ENCODE measurements at regions not wholly inside any gene's neighbourhood (a gene's known extent, or its start where the extent isn't known, plus 50 kb on each side); places are given as distances from the start of the nearest gene placed in this dataset.

GRCh38 chr5:16013334-16014065 is 166.1 kb downstream of the MARCHF11 start:
- Histone ChIP-seq H3K27ac (no peak overlapping the region), H3K4me3 (no peak overlapping the region), H3K4me1 (replicated peaks in 1 of 2) (peaks cover 0 to 6% of the 10 kb centered on the region in 2 donors)
- peak in 5 of 8 experiments; percentile 44 to 93 (median 48) for ATAC-seq (replicated peaks in 6 of 8)
- 6 to 90% (median 33%) methylated on average over 1 to 3 of the region's 3 CpGs; no CpG with 5 or more reads in 3 of the 10 experiments for WGBS, 10 experiments
- in situ Hi-C loops (cut with MboI; ENCODE audit: low pct_unique_long_range_greater_than_20kb in 2 of 9, low sequenced_read_pairs in 9 of 9, unreplicated experiment in 9 of 9): no loop called here

GRCh38 chr5:16009256-16009655 is 170.3 kb downstream of the MARCHF11 start:
- H3K4me3 ChIP-seq: no peak overlapping the region
- ATAC-seq (replicated peaks in 6 of 8): no peak
- no peak overlapping the region for H3K27ac ChIP-seq
- in situ Hi-C loops (cut with MboI; ENCODE audit: low pct_unique_long_range_greater_than_20kb in 2 of 9, low sequenced_read_pairs in 9 of 9, unreplicated experiment in 9 of 9): no loop called here
- no peaks in the 10 kb centered on the region for H3K4me1 ChIP-seq (replicated peaks in 1 of 2)

GRCh38 chr5:16007750-16008415 is 171.7 kb downstream of the MARCHF11 start:
- in situ Hi-C loops (cut with MboI; ENCODE audit: low pct_unique_long_range_greater_than_20kb in 2 of 9, low sequenced_read_pairs in 9 of 9, unreplicated experiment in 9 of 9): no loop called here
- 0 to 95% (median 73%) methylated on average over 1 to 2 of the region's 2 CpGs; no CpG with 5 or more reads in 6 of the 10 experiments for WGBS, 10 experiments
- H3K4me3 ChIP-seq: no peak overlapping the region
- no peak overlapping the region for H3K27ac ChIP-seq
- no peaks in the 10 kb centered on the region for H3K4me1 ChIP-seq (replicated peaks in 1 of 2)
- no peak for ATAC-seq (replicated peaks in 6 of 8)

GRCh38 chr5:16005225-16005624 is 174.4 kb downstream of the MARCHF11 start:
- Histone ChIP-seq H3K4me1 (replicated peaks in 1 of 2) (no peaks in the 10 kb centered on the region), H3K27ac (no peak overlapping the region), H3K4me3 (no peak overlapping the region)
- no peak for ATAC-seq (replicated peaks in 6 of 8)
- in situ Hi-C loops (cut with MboI; ENCODE audit: low pct_unique_long_range_greater_than_20kb in 2 of 9, low sequenced_read_pairs in 9 of 9, unreplicated experiment in 9 of 9): no loop called here

GRCh38 chr5:16000056-16000455 is 179.5 kb downstream of the MARCHF11 start:
- Histone ChIP-seq H3K4me3 (no peak overlapping the region), H3K27ac (no peak overlapping the region), H3K4me1 (replicated peaks in 1 of 2) (peaks cover 0 to 18% of the 10 kb centered on the region in 2 donors)
- in situ Hi-C loops (cut with MboI; ENCODE audit: low pct_unique_long_range_greater_than_20kb in 2 of 9, low sequenced_read_pairs in 9 of 9, unreplicated experiment in 9 of 9): no loop called here
- WGBS, 10 experiments: 39 to 100% (median 79%) methylated on average over 1 to 2 of the region's 2 CpGs
- ATAC-seq (replicated peaks in 6 of 8): no peak

GRCh38 chr5:15995341-15996052 is 184.1 kb downstream of the MARCHF11 start:
- in situ Hi-C loops (cut with MboI; ENCODE audit: low pct_unique_long_range_greater_than_20kb in 2 of 9, low sequenced_read_pairs in 9 of 9, unreplicated experiment in 9 of 9): loop anchor here in 2 of 9 experiments (25.0 kb wide), 2 partner anchors 533 to 883 kb away; no protein-coding TSS in a partner anchor
- Histone ChIP-seq H3K4me3 (no peak overlapping the region), H3K4me1 (replicated peaks in 1 of 2) (peaks cover 0 to 32% of the 10 kb centered on the region in 2 donors), H3K27ac (no peak overlapping the region)
- 63 to 100% (median 80%) methylated on average over 1 to 2 of the region's 2 CpGs; no CpG with 5 or more reads in 5 of the 10 experiments for WGBS, 10 experiments
- peak in 4 of 8 experiments; percentile 52 to 80 (median 66) for ATAC-seq (replicated peaks in 6 of 8)

- Histone ChIP-seq H3K4me1 (replicated peaks in 1 of 2) (peaks cover 0 to 26% of the 10 kb centered on the region in 2 donors), H3K4me3 (no peak overlapping the region), H3K27ac (no peak overlapping the region)
- peak in 5 of 8 experiments; percentile 21 to 75 (median 47) for ATAC-seq (replicated peaks in 6 of 8)
- in situ Hi-C loops (cut with MboI; ENCODE audit: low pct_unique_long_range_greater_than_20kb in 2 of 9, low sequenced_read_pairs in 9 of 9, unreplicated experiment in 9 of 9): loop anchor here in 2 of 9 experiments (25.0 kb wide), 2 partner anchors 532 to 882 kb away; no protein-coding TSS in a partner anchor
Observed at GRCh38 chr5:15993919-15994318, 185.7 kb downstream of the MARCHF11 start.

- no peak overlapping the region for H3K27ac ChIP-seq
- no peak overlapping the region for H3K4me3 ChIP-seq
- in situ Hi-C loops (cut with MboI; ENCODE audit: low pct_unique_long_range_greater_than_20kb in 2 of 9, low sequenced_read_pairs in 9 of 9, unreplicated experiment in 9 of 9): loop anchor here in 2 of 9 experiments (25.0 kb wide), 2 partner anchors 531 to 881 kb away; no protein-coding TSS in a partner anchor
- peak in 1 of 8 experiments; percentile 56 for ATAC-seq (replicated peaks in 6 of 8)
- peaks cover 0 to 26% of the 10 kb centered on the region in 2 donors for H3K4me1 ChIP-seq (replicated peaks in 1 of 2)
- WGBS, 10 experiments: 33 to 100% (median 97%) methylated on average over 1 to 2 of the region's 2 CpGs; no CpG with 5 or more reads in 4 of the 10 experiments
Observed at GRCh38 chr5:15993334-15993733, 186.3 kb downstream of the MARCHF11 start.

- H3K27ac ChIP-seq: no peak overlapping the region
- in situ Hi-C loops (cut with MboI; ENCODE audit: low pct_unique_long_range_greater_than_20kb in 2 of 9, low sequenced_read_pairs in 9 of 9, unreplicated experiment in 9 of 9): loop anchor here in 2 of 9 experiments (25.0 kb wide), 2 partner anchors 531 to 881 kb away; no protein-coding TSS in a partner anchor
- ATAC-seq (replicated peaks in 6 of 8): no peak
- no peak overlapping the region for H3K4me3 ChIP-seq
- H3K4me1 ChIP-seq (replicated peaks in 1 of 2): peaks cover 0 to 26% of the 10 kb centered on the region in 2 donors
- WGBS, 10 experiments: 33 to 100% (median 84%) methylated on average over 1 to 2 of the region's 2 CpGs; no CpG with 5 or more reads in 3 of the 10 experiments
Observed at GRCh38 chr5:15992918-15993317, 186.7 kb downstream of the MARCHF11 start.

- Histone ChIP-seq H3K27ac (no peak overlapping the region), H3K4me1 (replicated peaks in 1 of 2) (peaks cover 0 to 18% of the 10 kb centered on the region in 2 donors), H3K4me3 (no peak overlapping the region)
- in situ Hi-C loops (cut with MboI; ENCODE audit: low pct_unique_long_range_greater_than_20kb in 2 of 9, low sequenced_read_pairs in 9 of 9, unreplicated experiment in 9 of 9): loop anchor here in 2 of 9 experiments (25.0 kb wide), 2 partner anchors 529 to 879 kb away; no protein-coding TSS in a partner anchor
- no peak for ATAC-seq (replicated peaks in 6 of 8)
Observed at GRCh38 chr5:15991586-15991985, 188.0 kb downstream of the MARCHF11 start.

Data from motor neuron (in vitro differentiated cells).